ENCODE measurements at regions not wholly inside any gene's neighbourhood (a gene's known extent, or its start where the extent isn't known, plus 50 kb on each side); places are given as distances from the start of the nearest gene placed in this dataset.

- TF ChIP-seq, protein P1, sequence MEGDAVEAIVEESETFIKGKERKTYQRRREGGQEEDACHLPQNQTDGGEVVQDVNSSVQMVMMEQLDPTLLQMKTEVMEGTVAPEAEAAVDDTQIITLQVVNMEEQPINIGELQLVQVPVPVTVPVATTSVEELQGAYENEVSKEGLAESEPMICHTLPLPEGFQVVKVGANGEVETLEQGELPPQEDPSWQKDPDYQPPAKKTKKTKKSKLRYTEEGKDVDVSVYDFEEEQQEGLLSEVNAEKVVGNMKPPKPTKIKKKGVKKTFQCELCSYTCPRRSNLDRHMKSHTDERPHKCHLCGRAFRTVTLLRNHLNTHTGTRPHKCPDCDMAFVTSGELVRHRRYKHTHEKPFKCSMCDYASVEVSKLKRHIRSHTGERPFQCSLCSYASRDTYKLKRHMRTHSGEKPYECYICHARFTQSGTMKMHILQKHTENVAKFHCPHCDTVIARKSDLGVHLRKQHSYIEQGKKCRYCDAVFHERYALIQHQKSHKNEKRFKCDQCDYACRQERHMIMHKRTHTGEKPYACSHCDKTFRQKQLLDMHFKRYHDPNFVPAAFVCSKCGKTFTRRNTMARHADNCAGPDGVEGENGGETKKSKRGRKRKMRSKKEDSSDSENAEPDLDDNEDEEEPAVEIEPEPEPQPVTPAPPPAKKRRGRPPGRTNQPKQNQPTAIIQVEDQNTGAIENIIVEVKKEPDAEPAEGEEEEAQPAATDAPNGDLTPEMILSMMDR (IDR thresholded peaks at IDR 0.05), result no peak
- no peak for TF ChIP-seq EP300 (IDR thresholded peaks at IDR 0.05)
Observed at GRCh38 chr9:78507037-78507436, 210.1 kb downstream of the PSAT1 start.
